K562 (cell line): ENCODE measurements at regions not wholly inside any gene's neighbourhood (a gene's known extent, or its start where the extent isn't known, plus 50 kb on each side); places are given as distances from the start of the nearest gene placed in this dataset.

ENCODE experiments used
- ASH1L ChIP-seq: fragments of 450-650 bp; IDR thresholded peaks from 2 replicates; pipeline ENCODE4 v1.6.1; 2018; ENCODE audit warnings: borderline replicate concordance, mild to moderate bottlenecking, low read depth; ENCODE audit not compliant: partially characterized antibody
- BACH1 ChIP-seq: fragments of 200-800 bp; sonication (Bioruptor generic); IDR thresholded peaks from 2 replicates; pipeline ENCODE4 v1.6.1; 2016; ENCODE audit warnings: missing genetic modification characterization, missing compliant biosample characterization
- CCAR2 ChIP-seq: fragments of 200-400 bp; formaldehyde crosslinking; IDR thresholded peaks from 2 replicates; pipeline ENCODE4 v1.6.1; 2017; ENCODE audit warnings: mild to moderate bottlenecking, low read depth, low read length
- MEIS2 ChIP-seq: fragments of 450-650 bp; IDR thresholded peaks from 2 replicates; pipeline ENCODE4 v1.6.1; 2014; ENCODE audit warnings: mild to moderate bottlenecking; ENCODE audit not compliant: partially characterized antibody
- POLR2G ChIP-seq: fragments of 200-400 bp; formaldehyde crosslinking; IDR thresholded peaks from 2 replicates; pipeline ENCODE4 v1.6.1; 2017; ENCODE audit warnings: low read depth, mild to moderate bottlenecking, antibody characterized with exemption, low read length, moderate library complexity
- PRPF4 ChIP-seq: fragments of 200-400 bp; formaldehyde crosslinking; IDR thresholded peaks from one replicate; pipeline ENCODE4 v1.6.1; 2017; ENCODE audit warnings: low read length, low read depth, mild to moderate bottlenecking; ENCODE audit not compliant: insufficient read depth, poor library complexity, severe bottlenecking
- RBM15 ChIP-seq: fragments of 200-400 bp; formaldehyde crosslinking; IDR thresholded peaks from 2 replicates; pipeline ENCODE4 v1.6.1; 2018; ENCODE audit warnings: mild to moderate bottlenecking, low read length, moderate library complexity; ENCODE audit not compliant: insufficient read depth
- SLC30A9 ChIP-seq: fragments of 250-450 bp; sonication (Bioruptor Pico); IDR thresholded peaks from 2 replicates; pipeline ENCODE4 v1.8.0; 2022; ENCODE audit warnings: mild to moderate bottlenecking, moderate library complexity
- SNIP1 ChIP-seq: fragments of 450-650 bp; IDR thresholded peaks from 2 replicates; pipeline ENCODE4 v1.7.1; 2017; ENCODE audit warnings: low read depth, mild to moderate bottlenecking
- SRSF3 ChIP-seq: fragments of 200-400 bp; formaldehyde crosslinking; IDR thresholded peaks from 2 replicates; pipeline ENCODE4 v1.6.1; 2016; ENCODE audit warnings: mild to moderate bottlenecking, low read length, moderate library complexity; ENCODE audit not compliant: insufficient read depth
- TAF9B ChIP-seq: fragments of 450-650 bp; IDR thresholded peaks from 2 replicates; pipeline ENCODE4 v1.6.1; 2018; ENCODE audit warnings: mild to moderate bottlenecking; ENCODE audit not compliant: partially characterized antibody
- TEAD1 ChIP-seq, 2 experiments: fragments of 450-650 bp in 1 of 2; sonication (generic) in 1 of 2; formaldehyde crosslinking; IDR thresholded peaks; 2 replicates each; pipeline versions ENCODE4 v1.4.0 to v1.8.0; 2020 to 2022; ENCODE audit warnings: mild to moderate bottlenecking in 2 of 2, missing genetic modification reagents in 1 of 2
- ZNF224 ChIP-seq: sonication (generic); formaldehyde crosslinking; IDR thresholded peaks from 2 replicates; pipeline ENCODE4 v1.8.0; 2022; ENCODE audit warnings: mild to moderate bottlenecking, missing genetic modification reagents
- ZNF354B ChIP-seq: fragments of 250-450 bp; sonication (Bioruptor Pico); IDR thresholded peaks from 2 replicates; pipeline ENCODE4 v1.4.0; 2020
- TF ChIP-seq, protein P1 (sequence below): sonication (generic); formaldehyde crosslinking; IDR thresholded peaks from 2 replicates; pipeline ENCODE4 v1.8.1; 2023; ENCODE audit warnings: missing genetic modification reagents, mild to moderate bottlenecking, borderline replicate concordance
- TF ChIP-seq, protein P2 (sequence below): IDR thresholded peaks from 2 replicates; pipeline ENCODE4 v1.6.1; 2011; ENCODE audit not compliant: insufficient read length; ENCODE audit errors: extremely low read depth
- TF ChIP-seq, protein P3 (sequence below): fragments of 250-450 bp; sonication (Bioruptor Pico); IDR thresholded peaks from 2 replicates; pipeline ENCODE4 v1.5.0; 2020; ENCODE audit warnings: mild to moderate bottlenecking
- TF ChIP-seq, protein P4 (sequence below): fragments of 250-450 bp; sonication (Bioruptor Pico); IDR thresholded peaks from 2 replicates; pipeline ENCODE4 v1.8.0; 2021; ENCODE audit warnings: mild to moderate bottlenecking, moderate library complexity
- TF ChIP-seq, protein P5 (sequence below): sonication (generic); formaldehyde crosslinking; IDR thresholded peaks from 2 replicates; pipeline ENCODE4 v1.8.0; 2022; ENCODE audit warnings: missing genetic modification reagents, mild to moderate bottlenecking, borderline replicate concordance

DNA sequence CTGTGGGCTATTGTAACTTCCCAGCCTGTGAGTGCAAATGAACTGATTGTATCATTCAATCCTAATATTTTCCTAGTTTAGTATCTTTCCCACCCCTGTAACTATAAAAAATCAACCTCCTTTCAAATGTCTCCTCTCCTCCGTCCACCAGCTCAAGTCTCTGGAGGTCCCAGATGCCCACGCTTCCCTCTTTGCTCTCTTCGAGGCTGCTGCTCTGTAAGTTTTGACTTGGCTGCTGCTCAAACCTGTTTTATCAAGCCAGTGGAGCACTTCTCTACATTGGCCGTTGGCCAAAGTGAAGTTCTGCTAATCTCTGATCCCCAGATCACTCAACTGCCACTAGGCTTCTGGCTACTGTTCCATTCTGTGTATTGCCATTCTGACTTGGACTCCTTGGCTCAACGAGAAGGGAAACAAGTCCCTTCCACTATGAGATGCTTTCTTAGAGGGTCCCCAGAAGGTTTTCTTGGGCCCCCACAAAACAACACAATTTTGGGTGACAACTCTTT lies 60.7 kb upstream of the RAPGEF2 start (continued):
- TF ChIP-seq SNIP1, result no peak
- TF ChIP-seq, protein P1, sequence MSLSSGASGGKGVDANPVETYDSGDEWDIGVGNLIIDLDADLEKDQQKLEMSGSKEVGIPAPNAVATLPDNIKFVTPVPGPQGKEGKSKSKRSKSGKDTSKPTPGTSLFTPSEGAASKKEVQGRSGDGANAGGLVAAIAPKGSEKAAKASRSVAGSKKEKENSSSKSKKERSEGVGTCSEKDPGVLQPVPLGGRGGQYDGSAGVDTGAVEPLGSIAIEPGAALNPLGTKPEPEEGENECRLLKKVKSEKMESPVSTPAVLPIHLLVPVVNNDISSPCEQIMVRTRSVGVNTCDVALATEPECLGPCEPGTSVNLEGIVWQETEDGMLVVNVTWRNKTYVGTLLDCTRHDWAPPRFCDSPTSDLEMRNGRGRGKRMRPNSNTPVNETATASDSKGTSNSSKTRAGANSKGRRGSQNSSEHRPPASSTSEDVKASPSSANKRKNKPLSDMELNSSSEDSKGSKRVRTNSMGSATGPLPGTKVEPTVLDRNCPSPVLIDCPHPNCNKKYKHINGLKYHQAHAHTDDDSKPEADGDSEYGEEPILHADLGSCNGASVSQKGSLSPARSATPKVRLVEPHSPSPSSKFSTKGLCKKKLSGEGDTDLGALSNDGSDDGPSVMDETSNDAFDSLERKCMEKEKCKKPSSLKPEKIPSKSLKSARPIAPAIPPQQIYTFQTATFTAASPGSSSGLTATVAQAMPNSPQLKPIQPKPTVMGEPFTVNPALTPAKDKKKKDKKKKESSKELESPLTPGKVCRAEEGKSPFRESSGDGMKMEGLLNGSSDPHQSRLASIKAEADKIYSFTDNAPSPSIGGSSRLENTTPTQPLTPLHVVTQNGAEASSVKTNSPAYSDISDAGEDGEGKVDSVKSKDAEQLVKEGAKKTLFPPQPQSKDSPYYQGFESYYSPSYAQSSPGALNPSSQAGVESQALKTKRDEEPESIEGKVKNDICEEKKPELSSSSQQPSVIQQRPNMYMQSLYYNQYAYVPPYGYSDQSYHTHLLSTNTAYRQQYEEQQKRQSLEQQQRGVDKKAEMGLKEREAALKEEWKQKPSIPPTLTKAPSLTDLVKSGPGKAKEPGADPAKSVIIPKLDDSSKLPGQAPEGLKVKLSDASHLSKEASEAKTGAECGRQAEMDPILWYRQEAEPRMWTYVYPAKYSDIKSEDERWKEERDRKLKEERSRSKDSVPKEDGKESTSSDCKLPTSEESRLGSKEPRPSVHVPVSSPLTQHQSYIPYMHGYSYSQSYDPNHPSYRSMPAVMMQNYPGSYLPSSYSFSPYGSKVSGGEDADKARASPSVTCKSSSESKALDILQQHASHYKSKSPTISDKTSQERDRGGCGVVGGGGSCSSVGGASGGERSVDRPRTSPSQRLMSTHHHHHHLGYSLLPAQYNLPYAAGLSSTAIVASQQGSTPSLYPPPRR (CRISPR knock-in tag), result no peak
- TF ChIP-seq TEAD1 (CRISPR knock-in tag; IDR thresholded peaks at IDR 0.05), result 0 out of 4 replicates have a peak, but pooled peaks of 1 of the 2 experiments have one; percentile 39
- TF ChIP-seq, protein P2, sequence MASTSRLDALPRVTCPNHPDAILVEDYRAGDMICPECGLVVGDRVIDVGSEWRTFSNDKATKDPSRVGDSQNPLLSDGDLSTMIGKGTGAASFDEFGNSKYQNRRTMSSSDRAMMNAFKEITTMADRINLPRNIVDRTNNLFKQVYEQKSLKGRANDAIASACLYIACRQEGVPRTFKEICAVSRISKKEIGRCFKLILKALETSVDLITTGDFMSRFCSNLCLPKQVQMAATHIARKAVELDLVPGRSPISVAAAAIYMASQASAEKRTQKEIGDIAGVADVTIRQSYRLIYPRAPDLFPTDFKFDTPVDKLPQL, result no peak
- TF ChIP-seq ASH1L, result no peak
- peak; percentile 94 for TF ChIP-seq MEIS2
- TF ChIP-seq BACH1 (tag), result peak; percentile 38; the same call in 1 of the 2 replicates
- no peak for TF ChIP-seq ZNF224
- TF ChIP-seq ZNF354B (CRISPR knock-in tag), result no peak
- TF ChIP-seq CCAR2, result no peak
- TF ChIP-seq, protein P3, sequence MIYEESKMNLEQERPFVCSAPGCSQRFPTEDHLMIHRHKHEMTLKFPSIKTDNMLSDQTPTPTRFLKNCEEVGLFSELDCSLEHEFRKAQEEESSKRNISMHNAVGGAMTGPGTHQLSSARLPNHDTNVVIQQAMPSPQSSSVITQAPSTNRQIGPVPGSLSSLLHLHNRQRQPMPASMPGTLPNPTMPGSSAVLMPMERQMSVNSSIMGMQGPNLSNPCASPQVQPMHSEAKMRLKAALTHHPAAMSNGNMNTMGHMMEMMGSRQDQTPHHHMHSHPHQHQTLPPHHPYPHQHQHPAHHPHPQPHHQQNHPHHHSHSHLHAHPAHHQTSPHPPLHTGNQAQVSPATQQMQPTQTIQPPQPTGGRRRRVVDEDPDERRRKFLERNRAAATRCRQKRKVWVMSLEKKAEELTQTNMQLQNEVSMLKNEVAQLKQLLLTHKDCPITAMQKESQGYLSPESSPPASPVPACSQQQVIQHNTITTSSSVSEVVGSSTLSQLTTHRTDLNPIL (CRISPR knock-in tag), result no peak
- TF ChIP-seq, protein P4, sequence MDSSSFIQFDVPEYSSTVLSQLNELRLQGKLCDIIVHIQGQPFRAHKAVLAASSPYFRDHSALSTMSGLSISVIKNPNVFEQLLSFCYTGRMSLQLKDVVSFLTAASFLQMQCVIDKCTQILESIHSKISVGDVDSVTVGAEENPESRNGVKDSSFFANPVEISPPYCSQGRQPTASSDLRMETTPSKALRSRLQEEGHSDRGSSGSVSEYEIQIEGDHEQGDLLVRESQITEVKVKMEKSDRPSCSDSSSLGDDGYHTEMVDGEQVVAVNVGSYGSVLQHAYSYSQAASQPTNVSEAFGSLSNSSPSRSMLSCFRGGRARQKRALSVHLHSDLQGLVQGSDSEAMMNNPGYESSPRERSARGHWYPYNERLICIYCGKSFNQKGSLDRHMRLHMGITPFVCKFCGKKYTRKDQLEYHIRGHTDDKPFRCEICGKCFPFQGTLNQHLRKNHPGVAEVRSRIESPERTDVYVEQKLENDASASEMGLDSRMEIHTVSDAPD (CRISPR knock-in tag), result no peak
- TF ChIP-seq SRSF3, result no peak
- TF ChIP-seq RBM15, result no peak
- TF ChIP-seq TAF9B, result peak; percentile 67
- TF ChIP-seq POLR2G, result no peak
- TF ChIP-seq PRPF4, result no peak
- TF ChIP-seq, protein P5, sequence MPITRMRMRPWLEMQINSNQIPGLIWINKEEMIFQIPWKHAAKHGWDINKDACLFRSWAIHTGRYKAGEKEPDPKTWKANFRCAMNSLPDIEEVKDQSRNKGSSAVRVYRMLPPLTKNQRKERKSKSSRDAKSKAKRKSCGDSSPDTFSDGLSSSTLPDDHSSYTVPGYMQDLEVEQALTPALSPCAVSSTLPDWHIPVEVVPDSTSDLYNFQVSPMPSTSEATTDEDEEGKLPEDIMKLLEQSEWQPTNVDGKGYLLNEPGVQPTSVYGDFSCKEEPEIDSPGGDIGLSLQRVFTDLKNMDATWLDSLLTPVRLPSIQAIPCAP, result no peak
- TF ChIP-seq SLC30A9 (CRISPR knock-in tag), result no peak
